HCT116 (cell line): ENCODE measurements at regions not wholly inside any gene's neighbourhood (a gene's known extent, or its start where the extent isn't known, plus 50 kb on each side); places are given as distances from the start of the nearest gene placed in this dataset.

ENCODE experiments used
- ATAC-seq: fragments of 200-7000 bp; cut with Tn5 transposase; 2 replicates; pipeline ENCODE4 v1.9.1; 2020; ENCODE audit warnings: mild to moderate bottlenecking, moderate library complexity
- BruUV-seq: library from RNA; stranded (reverse); fragments of 400-500 nt; replicated peaks from 2 replicates; lab custom pipeline; 2021; lab: Mats Ljungman, UMichigan
- CTCF ChIA-PET: fragments of 300-600 bp; sonication (Branson Sonifier 250); formaldehyde crosslinking; loops from one replicate; lab custom pipeline; 2021; ENCODE audit warnings: antibody characterized with exemption; lab: Charles Lee
- POLR2A ChIA-PET: fragments of 300-600, 350-600 bp; sonication (Branson Sonifier 250); formaldehyde crosslinking; loops from one replicate; lab custom pipeline; 2021; ENCODE audit warnings: antibody characterized with exemption; lab: Charles Lee
- RAD21 ChIA-PET, 2 experiments: fragments of 300-600 bp; sonication (Branson Sonifier 250); formaldehyde crosslinking; loops; one replicate each; lab custom pipeline; 2023; ENCODE audit warnings: low total read pairs in 2 of 2; ENCODE audit not compliant: uncharacterized antibody in 2 of 2, unreplicated experiment in 2 of 2, low non-redundant PET in 1 of 2; lab: Charles Lee
- DNase-seq: peaks from one replicate; pipeline ENCODE4 v3.0.0-alpha.2; 2010; ENCODE audit warnings: low read depth, low spot score
- H2AFZ ChIP-seq: fragments of 200-600 bp; shearing (Covaris generic), sonication (generic); 2 replicates; pipeline ENCODE4 v1.6.1; 2017; ENCODE audit warnings: low read depth, mixed run types, mixed read lengths, antibody characterized with exemption, low read length; ENCODE audit not compliant: poor library complexity, severe bottlenecking
- H3K27ac ChIP-seq: 2 replicates; pipeline ENCODE4 v1.5.1; 2012; ENCODE audit warnings: low read depth, low read length
- H3K27me3 ChIP-seq: fragments of 200-600 bp; sonication (generic); 2 replicates; pipeline ENCODE4 v1.6.1; 2016; ENCODE audit warnings: mixed run types, low read length, mixed read lengths; ENCODE audit not compliant: insufficient read depth
- H3K36me3 ChIP-seq, 2 experiments: fragments of 200-500 bp in 1 of 2; fragments of 200-600 bp in 1 of 2; sonication (Bioruptor generic) in 1 of 2; sonication (generic) in 1 of 2; 2 replicates each; pipeline versions ENCODE4 v1.5.1 to v1.6.1; 2014 to 2016; ENCODE audit warnings: low read length in 2 of 2, inconsistent platforms in 1 of 2, mixed read lengths in 1 of 2, mixed run types in 1 of 2; ENCODE audit not compliant: insufficient read depth in 2 of 2, control insufficient read depth in 1 of 2
- H3K4me1 ChIP-seq, 2 experiments: fragments of 200-600 bp in 1 of 2; sonication (generic) in 1 of 2; 2 replicates each; pipeline versions ENCODE4 v1.5.1 to v1.6.1; 2012 to 2017; ENCODE audit warnings: low read length in 2 of 2, inconsistent platforms in 1 of 2, mild to moderate bottlenecking in 1 of 2, mixed read lengths in 1 of 2, mixed run types in 1 of 2, moderate library complexity in 1 of 2; ENCODE audit not compliant: insufficient read depth in 2 of 2, control insufficient read depth in 1 of 2
- H3K4me2 ChIP-seq: fragments of 200-600 bp; sonication (generic); 2 replicates; pipeline ENCODE4 v1.6.1; 2017; ENCODE audit warnings: mixed run types, low read length, mixed read lengths
- H3K4me3 ChIP-seq, 2 experiments: fragments of 200-600 bp in 1 of 2; sonication (generic) in 1 of 2; replicated peaks in 1 of 2; 2 replicates each; pipeline ENCODE4 v1.5.1; 2011 to 2016; ENCODE audit warnings: low read length in 2 of 2, control low read depth in 1 of 2, low read depth in 1 of 2, mild to moderate bottlenecking in 1 of 2, mixed read lengths in 1 of 2, mixed run types in 1 of 2
- H3K79me2 ChIP-seq: fragments of 200-600 bp; sonication (generic); 2 replicates; pipeline ENCODE4 v1.6.1; 2017; ENCODE audit warnings: mild to moderate bottlenecking, mixed run types, low read length, moderate library complexity, mixed read lengths; ENCODE audit not compliant: insufficient read depth
- H3K9ac ChIP-seq: fragments of 200-600 bp; sonication (generic); 2 replicates; pipeline ENCODE4 v1.6.1; 2016; ENCODE audit warnings: low read length, mixed read lengths
- H3K9me2 ChIP-seq: fragments of 200-600 bp; sonication (generic), shearing (Covaris generic); 2 replicates; pipeline ENCODE4 v1.6.1; 2017; ENCODE audit warnings: mixed run types, mild to moderate bottlenecking, moderate library complexity; ENCODE audit not compliant: insufficient read depth
- H3K9me3 ChIP-seq, 2 experiments: fragments of 200-500 bp in 1 of 2; fragments of 200-600 bp in 1 of 2; sonication (Bioruptor generic) in 1 of 2; sonication (generic) in 1 of 2; 2 replicates each; pipeline ENCODE4 v1.6.1; 2014 to 2017; ENCODE audit warnings: low read length in 2 of 2, mixed read lengths in 2 of 2, inconsistent platforms in 1 of 2, low read depth in 1 of 2, mild to moderate bottlenecking in 1 of 2, mixed run types in 1 of 2, moderate library complexity in 1 of 2; ENCODE audit not compliant: control insufficient read depth in 1 of 2, insufficient read depth in 1 of 2
- H4K20me1 ChIP-seq: fragments of 200-600 bp; sonication (generic), shearing (Covaris generic); 2 replicates; pipeline ENCODE4 v1.6.1; 2017; ENCODE audit warnings: mixed run types, mild to moderate bottlenecking, moderate library complexity; ENCODE audit not compliant: insufficient read depth
- ATF3 ChIP-seq: IDR thresholded peaks from 2 replicates; pipeline ENCODE4 v1.6.1; 2012
- CBX3 ChIP-seq: IDR thresholded peaks from 2 replicates; pipeline ENCODE4 v1.6.1; 2012; ENCODE audit warnings: low read depth
- CEBPB ChIP-seq: IDR thresholded peaks from 2 replicates; pipeline ENCODE4 v1.6.1; 2012; ENCODE audit warnings: low read depth
- CTCF ChIP-seq, 3 experiments: fragments of 200-600 bp in 1 of 3; sonication (generic) in 1 of 3; IDR thresholded peaks in 2 of 3; conservative IDR thresholded peaks in 1 of 3; 2 replicates each; pipeline ENCODE4 v1.5.1; 2012 to 2017; ENCODE audit warnings: low read depth in 2 of 3, low read length in 2 of 3, antibody characterized with exemption in 1 of 3, borderline replicate concordance in 1 of 3, control low read depth in 1 of 3, mild to moderate bottlenecking in 1 of 3, mixed read lengths in 1 of 3, mixed run types in 1 of 3, moderate library complexity in 1 of 3; ENCODE audit not compliant: insufficient read depth in 1 of 3
- JUND ChIP-seq: IDR thresholded peaks from 2 replicates; pipeline ENCODE4 v1.6.1; 2012
- POLR2A ChIP-seq: IDR thresholded peaks from 2 replicates; pipeline ENCODE4 v1.7.0; 2011; ENCODE audit warnings: borderline replicate concordance; ENCODE audit not compliant: insufficient read depth, insufficient read length; ENCODE audit errors: extremely low read depth
- POLR2AphosphoS5 ChIP-seq: IDR thresholded peaks from 2 replicates; pipeline ENCODE4 v1.6.1; 2011; ENCODE audit warnings: mild to moderate bottlenecking, low read depth, low read length, moderate library complexity
- RAD21 ChIP-seq: IDR thresholded peaks from 2 replicates; pipeline ENCODE4 v1.6.1; 2012; ENCODE audit warnings: low read depth, mild to moderate bottlenecking
- REST ChIP-seq: IDR thresholded peaks from 2 replicates; pipeline ENCODE4 v1.6.1; 2012; ENCODE audit warnings: low read depth
- SIN3A ChIP-seq: IDR thresholded peaks from 2 replicates; pipeline ENCODE4 v1.6.1; 2012; ENCODE audit warnings: low read depth
- SRF ChIP-seq: IDR thresholded peaks from 2 replicates; pipeline ENCODE4 v1.6.1; 2012; ENCODE audit warnings: low read depth
- TCF7L2 ChIP-seq: IDR thresholded peaks from 2 replicates; pipeline ENCODE4 v1.7.0; 2011; ENCODE audit warnings: borderline replicate concordance, inconsistent platforms; ENCODE audit not compliant: insufficient read depth, insufficient read length; ENCODE audit errors: extremely low read depth
- intact Hi-C: fragments of 100-400 bp; cut with micrococcal nuclease; formaldehyde crosslinking; loops from 2 replicates; pipeline ENCODE4 v1.10.0; 2022

GRCh38 chr20:54382419-54382818 is 93.0 kb upstream of the DOK5 start:
- no peak overlapping the region for H3K4me3 ChIP-seq
- POLR2A ChIA-PET: no interaction called here
- H3K9me3 ChIP-seq: no peaks in the 10 kb centered on the region
- no peak overlapping the region for H3K9ac ChIP-seq
- ATAC-seq: peak; percentile 17; the same call in 1 of the 2 replicates
- no peak for DNase-seq
- TF ChIP-seq POLR2A (no peak), SRF (no peak), TCF7L2 (no peak), POLR2AphosphoS5 (no peak), CBX3 (no peak), ATF3 (no peak), SIN3A (no peak), CEBPB (no peak), CTCF (IDR thresholded peaks at IDR 0.05 in 2 of 3, conservative IDR thresholded peaks at IDR 0.05 in 1 of 3; ENCODE audit: borderline replicate concordance in 1 of 3, insufficient read depth in 1 of 3, low read depth in 2 of 3, low read length in 2 of 3) (no peak), JUND (no peak), RAD21 (no peak), REST (no peak)
- H3K79me2 ChIP-seq: no peaks in the 10 kb centered on the region
- H3K4me1 ChIP-seq: peaks cover 0 to 3% of the 10 kb centered on the region in 2 experiments; a peak in 1 of 4 replicates
- H2AFZ ChIP-seq: no peak overlapping the region
- RAD21 ChIA-PET: no interaction called here
- H3K27ac ChIP-seq: no peak overlapping the region
- CTCF ChIA-PET: no interaction called here
- BruUV-seq: no TSS peak
- intact Hi-C loops: no loop called here
- H3K27me3 ChIP-seq: peaks cover 11% of the 10 kb centered on the region; the same call in 1 of the 2 replicates
- no peaks in the 10 kb centered on the region for H4K20me1 ChIP-seq
- no peaks in the 10 kb centered on the region for H3K9me2 ChIP-seq
- H3K36me3 ChIP-seq: no peaks in the 10 kb centered on the region; a peak in 1 of 4 replicates
- no peak overlapping the region for H3K4me2 ChIP-seq
